ENCODE measurements at regions not wholly inside any gene's neighbourhood (a gene's known extent, or its start where the extent isn't known, plus 50 kb on each side); places are given as distances from the start of the nearest gene placed in this dataset.
A peak's percentile ranks its signal among the peaks of the same experiment; 100 is the strongest.

DNA sequence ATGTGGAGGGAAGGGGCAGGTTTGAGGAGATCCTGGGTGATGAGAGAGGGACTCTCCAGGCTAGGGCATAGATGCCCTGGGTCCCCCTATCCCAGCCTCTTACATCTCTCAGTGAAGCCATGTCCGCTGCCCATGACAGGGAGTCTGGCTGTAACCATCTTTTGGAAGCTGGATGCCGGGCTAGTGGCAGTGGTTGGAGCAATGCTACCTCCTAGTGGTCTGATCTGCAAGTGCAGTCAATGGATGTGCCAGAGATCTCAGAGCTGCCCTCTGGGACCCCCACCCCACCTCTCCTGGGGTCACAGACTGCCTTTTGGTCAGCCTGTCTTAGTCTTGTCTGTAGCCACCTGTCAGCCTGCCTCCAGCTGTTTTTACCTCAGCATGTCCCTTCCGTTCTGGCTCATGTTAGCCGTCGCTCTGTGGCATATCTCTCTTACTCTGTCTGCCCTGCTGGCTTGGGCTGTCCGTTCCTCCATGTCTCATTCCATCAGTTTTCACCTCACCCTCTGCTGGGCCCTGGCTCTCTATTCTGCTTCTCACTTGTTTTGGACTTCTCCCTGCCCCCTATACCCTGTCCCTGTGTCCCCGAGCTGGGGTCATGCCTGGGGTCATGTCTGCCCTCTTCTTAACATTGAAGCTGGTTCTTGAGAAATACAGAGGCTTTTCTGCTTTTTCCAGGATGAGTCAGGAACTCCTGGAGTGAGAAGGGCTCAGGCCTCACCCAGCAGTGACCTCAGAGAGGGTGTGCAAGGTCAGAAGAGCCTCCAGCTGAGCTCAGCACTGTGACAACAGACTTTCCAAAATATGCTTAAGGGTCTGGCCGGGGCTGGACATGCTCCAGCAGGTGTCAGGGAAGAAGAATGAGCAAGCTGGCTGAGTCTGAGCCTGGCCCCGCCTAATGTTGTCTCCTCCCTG is 52.0 kb upstream of the THY1 start:
- H3K4me3 Mint-ChIP-seq = no peak overlapping the region
- intact Hi-C loops (cut with micrococcal nuclease) = loop anchor here in 1 of 2 donors (2.0 kb wide), 1 partner anchor 118 kb away; no protein-coding TSS in a partner anchor
- Histone ChIP-seq H3K4me3 (replicated peaks in 1 of 3; ENCODE audit: low read depth in 2 of 3, low read length in 3 of 3) (no peak overlapping the region), H3K27me3 (ENCODE audit: control insufficient read depth in 2 of 2, insufficient read depth in 2 of 2, low read length in 2 of 2) (no peaks in the 10 kb centered on the region), H2AFZ (ENCODE audit: insufficient read depth, low read depth, low read length, poor library complexity, severe bottlenecking) (no peak overlapping the region), H3K9me3 (replicated peaks in 1 of 2; ENCODE audit: control insufficient read depth in 1 of 2, insufficient read depth in 1 of 2, low read length in 2 of 2) (no peaks in the 10 kb centered on the region), H3K9ac (ENCODE audit: insufficient read depth, low read length, poor library complexity, severe bottlenecking) (no peak overlapping the region), H3K4me1 (ENCODE audit: control insufficient read depth in 1 of 2, insufficient read depth in 2 of 2, low read length in 2 of 2) (no peaks in the 10 kb centered on the region), H3K27ac (ENCODE audit: low read depth in 1 of 2, low read length in 2 of 2) (no peak overlapping the region), H4K20me1 (ENCODE audit: insufficient read depth, low read length) (no peaks in the 10 kb centered on the region), H3K4me2 (replicated peaks; ENCODE audit: extremely low read depth, low read length, poor library complexity, severe bottlenecking) (no peak overlapping the region), H3K79me2 (ENCODE audit: insufficient read depth, low read length) (no peaks in the 10 kb centered on the region), H3K36me3 (replicated peaks in 1 of 2; ENCODE audit: control insufficient read depth in 1 of 2, insufficient read depth in 2 of 2, low read length in 2 of 2) (no peaks in the 10 kb centered on the region)
- TF ChIP-seq, protein P1, sequence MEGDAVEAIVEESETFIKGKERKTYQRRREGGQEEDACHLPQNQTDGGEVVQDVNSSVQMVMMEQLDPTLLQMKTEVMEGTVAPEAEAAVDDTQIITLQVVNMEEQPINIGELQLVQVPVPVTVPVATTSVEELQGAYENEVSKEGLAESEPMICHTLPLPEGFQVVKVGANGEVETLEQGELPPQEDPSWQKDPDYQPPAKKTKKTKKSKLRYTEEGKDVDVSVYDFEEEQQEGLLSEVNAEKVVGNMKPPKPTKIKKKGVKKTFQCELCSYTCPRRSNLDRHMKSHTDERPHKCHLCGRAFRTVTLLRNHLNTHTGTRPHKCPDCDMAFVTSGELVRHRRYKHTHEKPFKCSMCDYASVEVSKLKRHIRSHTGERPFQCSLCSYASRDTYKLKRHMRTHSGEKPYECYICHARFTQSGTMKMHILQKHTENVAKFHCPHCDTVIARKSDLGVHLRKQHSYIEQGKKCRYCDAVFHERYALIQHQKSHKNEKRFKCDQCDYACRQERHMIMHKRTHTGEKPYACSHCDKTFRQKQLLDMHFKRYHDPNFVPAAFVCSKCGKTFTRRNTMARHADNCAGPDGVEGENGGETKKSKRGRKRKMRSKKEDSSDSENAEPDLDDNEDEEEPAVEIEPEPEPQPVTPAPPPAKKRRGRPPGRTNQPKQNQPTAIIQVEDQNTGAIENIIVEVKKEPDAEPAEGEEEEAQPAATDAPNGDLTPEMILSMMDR (IDR thresholded peaks at IDR 0.05) = peak; percentile 89
- peaks cover 4% of the 10 kb centered on the region for H3K4me1 Mint-ChIP-seq
- WGBS (ENCODE audit: insufficient coverage) = 48% methylated on average over 7 of the region's 9 CpGs
- no peaks in the 10 kb centered on the region for H3K36me3 Mint-ChIP-seq
- H3K9me3 Mint-ChIP-seq = no peaks in the 10 kb centered on the region
- peaks cover 8 to 22% (median 10%) of the 10 kb centered on the region in 3 donors for H3K27me3 Mint-ChIP-seq (ENCODE audit: low read depth in 3 of 3)
- peak overlapping the region in 1 of 7 donors; percentile 21 for H3K27ac Mint-ChIP-seq
- DNase-seq = peak; percentile 24 to 49 (median 49)

DNA sequence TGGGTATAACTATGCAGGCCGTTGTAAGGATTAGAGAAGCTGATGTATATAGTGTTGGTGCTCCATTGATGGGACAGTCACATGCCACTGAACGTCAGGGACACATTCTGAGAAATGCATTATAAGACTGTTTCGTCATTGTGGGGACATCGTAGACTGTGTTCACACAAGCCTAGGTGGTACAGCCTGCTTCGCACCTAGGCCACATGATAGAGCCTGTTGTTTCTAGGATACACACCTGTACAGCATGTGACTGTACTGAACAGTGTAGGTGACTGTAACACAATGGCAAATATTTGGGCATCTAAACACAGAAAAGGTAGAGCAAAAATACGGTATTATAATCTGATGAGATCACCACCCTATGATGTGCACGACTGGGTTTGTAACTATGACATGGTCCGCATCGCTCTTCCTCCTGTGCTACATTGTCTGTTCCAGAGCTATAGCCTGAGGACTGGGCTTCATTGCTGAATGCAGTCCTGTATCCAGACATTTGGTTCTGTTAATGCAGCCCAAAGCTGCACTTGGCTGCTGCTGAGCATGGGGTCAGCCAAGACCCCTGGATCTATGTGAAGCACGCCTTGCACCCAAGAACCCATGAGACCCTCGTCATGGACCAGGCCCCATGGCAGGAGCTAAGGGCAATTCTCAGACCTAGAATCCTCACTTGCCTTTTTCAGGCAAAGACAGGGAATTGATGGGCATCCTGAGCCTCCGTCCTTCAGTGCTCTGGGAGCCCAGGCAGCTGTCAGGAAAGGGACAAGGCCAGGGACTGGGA is 51.1 kb upstream of the THY1 start:
- Histone ChIP-seq H3K79me2 (ENCODE audit: insufficient read depth, low read length) (no peaks in the 10 kb centered on the region), H3K9me3 (replicated peaks in 1 of 2; ENCODE audit: control insufficient read depth in 1 of 2, insufficient read depth in 1 of 2, low read length in 2 of 2) (no peaks in the 10 kb centered on the region), H3K36me3 (replicated peaks in 1 of 2; ENCODE audit: control insufficient read depth in 1 of 2, insufficient read depth in 2 of 2, low read length in 2 of 2) (no peaks in the 10 kb centered on the region), H4K20me1 (ENCODE audit: insufficient read depth, low read length) (no peaks in the 10 kb centered on the region), H3K9ac (ENCODE audit: insufficient read depth, low read length, poor library complexity, severe bottlenecking) (no peak overlapping the region), H3K27me3 (ENCODE audit: control insufficient read depth in 2 of 2, insufficient read depth in 2 of 2, low read length in 2 of 2) (no peaks in the 10 kb centered on the region), H2AFZ (ENCODE audit: insufficient read depth, low read depth, low read length, poor library complexity, severe bottlenecking) (no peak overlapping the region), H3K4me2 (replicated peaks; ENCODE audit: extremely low read depth, low read length, poor library complexity, severe bottlenecking) (no peak overlapping the region), H3K27ac (ENCODE audit: low read depth in 1 of 2, low read length in 2 of 2) (no peak overlapping the region), H3K4me3 (replicated peaks in 1 of 3; ENCODE audit: low read depth in 2 of 3, low read length in 3 of 3) (no peak overlapping the region), H3K4me1 (ENCODE audit: control insufficient read depth in 1 of 2, insufficient read depth in 2 of 2, low read length in 2 of 2) (no peaks in the 10 kb centered on the region)
- H3K4me3 Mint-ChIP-seq = no peak overlapping the region
- intact Hi-C loops (cut with micrococcal nuclease) = loop anchor here (2.0 kb wide), 1 partner anchor 117 kb away; no protein-coding TSS in a partner anchor
- WGBS (ENCODE audit: insufficient coverage) = 91% methylated on average over 11 of the region's 12 CpGs
- no peaks in the 10 kb centered on the region for H3K36me3 Mint-ChIP-seq
- H3K27me3 Mint-ChIP-seq (ENCODE audit: low read depth in 3 of 3) = peaks cover 8 to 22% (median 10%) of the 10 kb centered on the region in 3 donors
- H3K4me1 Mint-ChIP-seq = peaks cover 4% of the 10 kb centered on the region
- H3K9me3 Mint-ChIP-seq = no peaks in the 10 kb centered on the region
- DNase-seq = no peak
- H3K27ac Mint-ChIP-seq = no peak overlapping the region
- TF ChIP-seq, protein P1 (IDR thresholded peaks at IDR 0.05) = no peak
